Stimulated activated CD4-positive, alpha-beta T cell treated with anti-CD3 and anti-CD28 coated beads, Interleukin-12 subunit alpha, Interleukin-12 subunit beta, amount 100 ng/mL, for 4 hours (primary cell): ENCODE measurements at regions not wholly inside any gene's neighbourhood (a gene's known extent, or its start where the extent isn't known, plus 50 kb on each side); places are given as distances from the start of the nearest gene placed in this dataset.
"Not testable (repeated sequence)": the region's sequence is repeated elsewhere in the genome, so short reads cannot be mapped to it uniquely, and the experiment has no call there.

Experiments
- DNase-seq: peaks from one replicate; pipeline ENCODE4 v3.0.0-alpha.2; 2020

DNA sequence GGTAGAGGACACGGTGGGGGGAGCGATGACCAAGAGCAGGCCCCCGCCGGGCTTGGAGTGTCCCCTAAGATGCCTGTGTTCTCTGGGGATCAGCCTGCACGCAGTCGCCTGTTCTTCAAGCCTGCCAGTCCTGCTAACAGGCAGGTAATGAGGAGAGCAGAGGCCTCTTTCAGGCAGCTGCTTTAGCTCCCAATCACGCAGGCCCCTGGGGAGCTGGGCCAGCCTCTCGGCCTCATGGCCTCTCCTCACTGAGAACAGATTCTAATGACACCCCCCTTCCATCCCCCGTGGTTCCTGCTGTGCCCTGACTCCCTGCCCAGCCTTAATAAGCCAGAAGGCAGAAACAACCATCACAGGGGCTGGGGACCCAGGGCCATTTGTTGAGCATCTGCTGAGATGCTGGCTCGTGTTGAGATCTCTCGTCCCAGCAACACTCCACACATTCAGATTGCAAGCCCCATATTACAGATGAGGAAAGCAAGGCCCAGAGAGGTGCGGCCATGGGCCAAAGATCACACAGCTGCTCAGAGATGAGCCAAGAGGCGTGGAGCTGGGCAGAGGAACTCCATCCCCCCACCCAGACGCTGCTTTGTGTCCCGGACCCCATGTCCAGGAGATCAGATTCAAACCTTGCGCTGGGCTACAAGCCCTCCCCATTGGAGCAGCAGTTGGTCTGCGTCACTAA, 71.6 kb upstream of the CASZ1 start:
- DNase-seq: no peak

DNA sequence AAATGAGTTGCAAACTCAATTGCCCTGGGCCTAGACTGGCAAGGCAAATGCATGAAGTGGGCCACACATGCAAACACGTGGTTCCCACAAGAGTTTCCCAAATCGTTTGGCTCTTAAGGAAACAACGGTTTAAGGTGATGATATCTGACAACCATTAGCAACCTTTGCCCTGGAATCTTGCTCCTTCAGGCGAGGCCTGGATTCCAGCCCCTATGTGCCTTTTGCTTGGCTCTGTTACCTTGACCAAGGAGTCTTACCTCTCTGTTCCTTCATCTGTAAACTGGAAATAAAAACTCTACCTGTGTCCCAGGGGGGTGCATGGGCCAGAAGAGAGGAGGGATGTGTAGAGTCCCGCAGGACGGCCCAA, 72.1 kb upstream of the CASZ1 start:
- DNase-seq: no peak

DNA sequence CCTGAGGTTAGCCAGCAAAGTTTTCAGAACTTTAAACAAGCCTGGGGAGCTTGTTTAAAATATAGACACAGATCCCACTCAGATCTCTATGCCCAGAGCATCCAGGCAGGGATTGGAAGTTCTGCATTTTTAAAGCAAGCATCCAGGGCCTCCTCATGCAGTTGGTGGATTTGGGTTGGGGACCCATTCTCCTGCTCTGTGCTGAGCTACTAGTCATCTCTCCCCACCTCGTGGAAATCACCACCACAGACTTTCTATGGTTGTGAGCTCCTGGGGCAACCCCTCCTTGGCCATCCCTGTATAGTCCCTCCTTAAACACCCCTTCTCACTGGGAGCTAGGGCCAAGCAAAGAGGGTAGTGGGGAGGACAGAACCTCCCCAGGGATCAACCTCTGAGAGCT, 73.5 kb upstream of the CASZ1 start:
- no peak for DNase-seq

DNA sequence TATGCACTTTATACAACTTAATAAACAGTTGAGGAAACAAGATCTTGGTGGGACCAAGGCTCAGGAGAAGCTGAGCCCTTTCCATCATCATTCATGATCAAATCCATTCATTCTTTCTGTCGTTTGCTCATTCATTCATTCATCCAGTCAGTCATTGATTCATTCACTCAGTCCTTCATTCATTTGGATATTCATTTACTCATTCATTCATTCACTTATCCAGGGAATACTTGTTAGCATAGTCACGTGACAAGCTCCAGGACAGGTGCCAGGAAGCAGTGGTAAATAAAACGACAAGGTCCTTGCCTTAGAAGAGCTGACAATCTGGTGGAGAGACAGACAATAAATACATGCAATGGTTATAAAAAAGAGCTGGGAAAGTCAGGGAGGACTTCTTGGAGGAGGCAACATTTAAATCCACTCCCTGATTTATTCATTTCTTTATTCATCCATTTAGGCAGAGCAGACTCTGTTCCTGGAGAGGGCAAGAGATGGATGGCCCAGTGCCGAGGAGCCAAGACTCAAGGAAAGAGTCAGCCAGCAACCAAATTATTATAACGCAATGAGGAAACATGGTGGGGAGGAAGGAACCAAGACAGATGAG, 74.1 kb upstream of the CASZ1 start:
- DNase-seq: no peak

- no peak for DNase-seq
Observed at GRCh38 chr1:10873189-10873588, 76.7 kb upstream of the CASZ1 start.

DNA sequence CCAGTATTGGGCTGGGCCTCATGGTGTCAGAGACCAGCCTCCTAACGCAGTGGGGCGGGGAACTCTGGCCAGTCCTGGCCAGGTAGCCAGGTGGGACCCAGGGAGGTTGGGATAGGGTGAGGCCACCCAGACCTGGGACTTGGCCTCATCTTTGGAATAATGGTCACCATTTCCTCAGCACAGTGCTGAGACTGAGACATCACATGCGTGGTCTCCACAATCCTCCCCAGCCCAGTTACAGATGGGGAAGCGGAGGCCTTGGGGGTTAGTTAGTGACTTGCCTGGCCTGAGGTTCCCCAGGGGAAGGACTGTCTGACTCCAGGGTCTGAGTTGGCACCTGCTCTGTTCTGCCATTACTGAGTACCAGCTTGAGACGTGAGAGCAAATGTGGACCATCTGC, 77.9 kb upstream of the CASZ1 start:
- no peak for DNase-seq

GRCh38 chr1:10877894-10878293, 81.4 kb upstream of the CASZ1 start:
- no peak for DNase-seq

GRCh38 chr1:10878469-10878868, 82.0 kb upstream of the CASZ1 start:
- no peak for DNase-seq

- no peak for DNase-seq
Observed at GRCh38 chr1:10880063-10880462, 83.6 kb upstream of the CASZ1 start.

GRCh38 chr1:10881046-10881445, 84.6 kb upstream of the CASZ1 start:
- no peak for DNase-seq

GRCh38 chr1:10882069-10882468, 85.6 kb upstream of the CASZ1 start:
- no peak for DNase-seq

DNA sequence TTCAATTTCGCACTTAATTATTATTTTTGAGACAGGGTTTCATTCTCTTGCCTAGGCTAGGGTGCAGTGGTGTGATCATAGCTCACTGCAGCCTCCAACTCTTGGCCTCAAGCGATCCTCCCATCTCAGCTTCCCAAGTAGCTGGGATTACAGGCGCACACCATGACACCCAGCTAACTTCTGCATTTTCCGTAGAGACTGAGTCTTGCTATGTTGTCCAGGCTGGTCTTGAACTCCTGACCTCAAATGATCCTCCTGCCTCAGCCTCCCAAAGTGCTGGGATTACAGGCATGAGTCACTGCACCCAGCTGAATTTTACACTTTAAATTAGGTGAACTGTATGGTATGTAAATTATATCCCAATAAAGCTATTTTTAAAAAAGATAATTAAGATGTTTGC, 90.6 kb upstream of the CASZ1 start:
- not testable (repeated sequence) for DNase-seq

- DNase-seq: no peak
Observed at GRCh38 chr1:10888291-10888690, 91.8 kb upstream of the CASZ1 start.

DNA sequence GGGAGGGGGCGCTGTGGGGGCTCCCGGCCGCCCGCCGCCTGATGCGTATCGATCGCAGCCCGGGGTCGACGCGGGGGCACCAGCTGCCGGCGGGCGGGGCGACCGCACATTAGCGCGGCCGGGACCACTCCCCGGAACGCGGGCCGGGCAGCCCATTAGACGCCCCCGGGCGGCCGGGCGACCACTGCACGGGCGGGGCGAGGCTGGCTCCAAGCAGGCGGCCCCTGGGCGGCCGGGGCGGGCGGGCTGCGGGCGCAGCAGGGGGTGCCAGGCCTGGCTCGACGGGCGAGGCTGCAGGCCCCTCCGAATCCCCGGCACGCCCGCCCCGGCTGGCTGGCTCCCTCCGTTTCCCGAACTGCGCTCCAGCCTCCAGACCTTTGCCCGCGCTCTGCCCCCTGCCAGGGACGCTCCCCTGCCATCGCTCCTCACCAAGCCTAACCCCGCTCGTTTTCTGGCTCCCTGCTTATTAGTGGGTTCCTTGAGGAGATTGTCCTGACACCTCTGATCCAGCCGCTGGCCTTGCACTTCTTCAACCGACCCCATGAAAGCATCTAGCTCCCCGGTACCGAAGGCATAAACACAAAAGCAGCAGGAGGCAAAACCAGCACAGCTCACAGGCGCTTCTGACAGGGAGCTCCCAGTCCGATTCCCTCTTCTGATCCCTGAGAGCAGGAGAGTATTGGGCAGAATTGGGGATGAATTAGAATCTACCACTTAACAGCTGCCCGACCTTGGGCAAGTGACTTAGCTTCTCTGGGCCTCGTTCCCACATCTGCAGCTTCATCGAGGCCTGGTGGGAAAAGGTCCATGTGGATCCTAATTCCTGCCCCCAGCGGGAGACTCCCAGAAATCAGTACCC, 92.6 kb upstream of the CASZ1 start:
- DNase-seq: no peak

GRCh38 chr1:10889650-10890353, 93.4 kb upstream of the CASZ1 start:
- DNase-seq: no peak

DNA sequence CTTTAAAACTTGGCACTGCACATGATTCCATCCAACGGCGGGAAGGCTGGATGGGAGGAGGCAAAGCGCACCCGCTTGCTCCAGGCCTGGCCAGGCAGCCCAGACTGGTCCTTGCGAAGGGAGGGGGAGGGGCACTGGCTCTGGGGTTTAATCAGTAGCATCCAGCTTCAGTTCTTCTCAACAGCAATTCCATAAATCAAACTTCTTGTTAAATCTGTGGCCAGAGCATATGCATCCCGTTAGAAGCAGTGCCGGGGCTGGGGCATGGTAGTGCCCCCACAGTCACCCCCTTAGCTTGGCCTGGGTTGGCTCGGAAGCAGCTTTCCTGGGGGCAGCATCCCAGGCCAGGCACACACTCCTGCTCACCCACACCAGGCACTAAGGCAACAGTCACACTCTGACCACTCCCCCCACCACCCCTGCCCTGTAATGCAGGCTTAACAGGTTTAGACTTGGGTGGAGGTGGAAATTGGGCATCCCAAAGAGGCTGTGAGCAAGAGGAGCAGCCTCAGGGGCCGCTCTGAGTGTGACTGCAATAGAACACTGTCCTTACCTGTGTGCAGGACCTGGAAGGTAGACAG, 94.1 kb upstream of the CASZ1 start:
- no peak for DNase-seq

- DNase-seq: no peak
Observed at GRCh38 chr1:10891091-10891490, 94.6 kb upstream of the CASZ1 start.

- no peak for DNase-seq
Observed at GRCh38 chr1:10892138-10893065, 96.0 kb upstream of the CASZ1 start.

DNA sequence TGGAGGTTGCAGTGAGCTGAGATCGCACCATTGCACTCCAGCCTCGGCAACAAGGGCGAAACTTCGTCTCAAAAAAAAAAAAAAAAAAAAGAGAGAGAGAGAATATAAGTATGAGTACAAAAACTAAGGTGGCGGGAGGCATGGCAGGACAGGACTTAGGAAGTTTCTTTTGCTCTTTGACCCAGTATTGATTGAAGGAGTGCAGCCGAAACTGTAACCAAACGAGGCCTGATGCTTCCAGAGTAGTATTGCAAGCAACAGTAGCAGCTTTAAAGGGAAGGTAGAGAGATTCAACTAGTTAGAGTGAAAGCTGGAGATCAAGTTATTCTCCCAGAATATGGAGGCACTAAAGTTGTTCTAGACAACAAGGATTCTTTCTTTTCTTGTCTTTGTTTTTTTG, 99.2 kb upstream of the CASZ1 start:
- no peak for DNase-seq

DNA sequence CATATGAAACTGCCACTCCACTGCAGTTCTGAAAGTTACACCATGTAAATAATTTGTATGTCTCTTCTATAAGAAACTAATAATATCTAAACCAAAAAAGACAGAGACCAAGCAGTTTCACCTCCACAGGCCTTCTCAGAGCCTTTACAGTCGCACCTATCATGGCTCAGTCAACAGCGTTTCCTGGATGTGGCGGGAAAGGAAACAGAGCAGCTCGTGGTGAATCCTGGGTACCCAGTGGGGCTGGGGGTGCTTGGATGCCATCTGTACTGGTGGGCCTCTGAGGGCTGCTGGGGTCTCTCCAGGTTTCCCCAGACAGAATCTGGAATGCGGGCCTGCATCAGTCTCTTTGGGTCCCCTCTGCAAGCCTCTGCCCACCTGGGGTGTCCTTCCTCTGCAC, 100.2 kb upstream of the CASZ1 start:
- DNase-seq: no peak

- no peak for DNase-seq
Observed at GRCh38 chr1:10897321-10897980, 101.0 kb upstream of the CASZ1 start.
